Psoas muscle (tissue), 7 donors: ENCODE measurements at regions not wholly inside any gene's neighbourhood (a gene's known extent, or its start where the extent isn't known, plus 50 kb on each side); places are given as distances from the start of the nearest gene placed in this dataset.
"Not testable (repeated sequence)": the region's sequence is repeated elsewhere in the genome, so short reads cannot be mapped to it uniquely, and the experiment has no call there.

ENCODE experiments used
- ATAC-seq, 4 donors: fragments of 200-7000 bp; cut with Tn5 transposase; one replicate each; pipeline ENCODE4 v1.9.1; 2020; ENCODE audit warnings: moderate library complexity in 3 of 4, mild to moderate bottlenecking in 2 of 4
- DNase-seq, 2 donors: peaks; one replicate each; pipeline ENCODE4 v3.0.0-alpha.2; 2020
- H3K27ac ChIP-seq: fragments of 200-600 bp; one replicate; pipeline ENCODE4 v1.8.0; 2022
- H3K27me3 ChIP-seq, 3 donors: fragments of 200-600 bp in 1 of 3; one replicate each; pipeline versions ENCODE4 v1.6.1 to v1.8.0; 2013 to 2022; ENCODE audit warnings: low read length in 2 of 3, mild to moderate bottlenecking in 2 of 3, moderate library complexity in 1 of 3; ENCODE audit not compliant: insufficient read depth in 3 of 3
- H3K36me3 ChIP-seq, 2 donors: fragments of 200-600 bp in 1 of 2; one replicate each; pipeline versions ENCODE4 v1.6.1 to v1.8.0; 2013 to 2022; ENCODE audit warnings: low read depth in 1 of 2, mild to moderate bottlenecking in 1 of 2, moderate library complexity in 1 of 2; ENCODE audit not compliant: insufficient read depth in 1 of 2
- H3K4me1 ChIP-seq: fragments of 200-600 bp; one replicate; pipeline ENCODE4 v1.8.0; 2022
- H3K4me3 ChIP-seq: fragments of 200-600 bp; one replicate; pipeline ENCODE4 v1.8.0; 2022; ENCODE audit warnings: mild to moderate bottlenecking
- H3K9me3 ChIP-seq: fragments of 200-600 bp; one replicate; pipeline ENCODE4 v1.8.0; 2022
- CTCF ChIP-seq: fragments of 200-600 bp; IDR thresholded peaks from one replicate; pipeline ENCODE4 v1.8.0; 2022; ENCODE audit warnings: antibody characterized with exemption
- WGBS, 3 donors: extraction: QIAGEN DNeasy Blood & Tissue Kit; methylation state at CpG; one replicate each; pipeline versions ENCODE4 v1.1.6 to v1.1.7; 2013; 5-methylcytosine and 5-hydroxymethylcytosine counted together
- intact Hi-C, 2 donors: fragments of 100-400 bp; cut with DNase I; formaldehyde crosslinking; loops; one replicate each; pipeline versions ENCODE4 v1.11.0 to v1.14.2; 2022
- donor health status: healthy with polysubstance abuse.
- donor health status: DM: no; HTN: no; CAD: no; lungs with moderate emphysema.
- donor health status: Bipolar disorder and iron deficiency.
- donor health status: healthy.
- donor health status: DM: yes; HTN: yes; CAD: no.
- donor health status: DM: no; HTN: no; CAD: no.
- donor health status: DM: yes; HTN: yes; CAD: no.

GRCh38 chr5:1648806-1649205, 125.0 kb upstream of the LPCAT1 start:
- no peaks in the 10 kb centered on the region for H3K4me1 ChIP-seq
- WGBS, 3 donors = 59 to 63% (median 60%) methylated on average over 4 of the region's 4 CpGs
- ATAC-seq (no peak), DNase-seq (no peak)
- peaks cover 4 to 48% (median 14%) of the 10 kb centered on the region in 3 donors for H3K27me3 ChIP-seq
- no peaks in the 10 kb centered on the region for H3K36me3 ChIP-seq
- no peaks in the 10 kb centered on the region for H3K9me3 ChIP-seq
- no peak for TF ChIP-seq CTCF
- H3K4me3 ChIP-seq = no peak overlapping the region
- H3K27ac ChIP-seq = no peak overlapping the region
- intact Hi-C loops = loop anchor here (10.0 kb wide), 2 partner anchors 264 to 484 kb away; no protein-coding TSS in a partner anchor

GRCh38 chr5:1647580-1647979, 123.8 kb upstream of the LPCAT1 start:
- no peaks in the 10 kb centered on the region for H3K9me3 ChIP-seq
- DNase-seq = peak in 1 of 2 donors; percentile 4
- H3K4me1 ChIP-seq = no peaks in the 10 kb centered on the region
- no peaks in the 10 kb centered on the region for H3K36me3 ChIP-seq
- H3K4me3 ChIP-seq = no peak overlapping the region
- 72 to 80% (median 76%) methylated on average over 9 of the region's 9 CpGs for WGBS, 3 donors
- H3K27ac ChIP-seq = no peak overlapping the region
- no peak for TF ChIP-seq CTCF
- peaks cover 4 to 52% (median 11%) of the 10 kb centered on the region in 3 donors for H3K27me3 ChIP-seq
- ATAC-seq = no peak
- intact Hi-C loops = loop anchor here (10.0 kb wide), 2 partner anchors 263 to 483 kb away; no protein-coding TSS in a partner anchor

- H3K9me3 ChIP-seq = no peaks in the 10 kb centered on the region
- DNase-seq = peak; percentile 82 to 90
- peaks cover 4 to 39% (median 8%) of the 10 kb centered on the region in 3 donors for H3K27me3 ChIP-seq
- no peak overlapping the region for H3K27ac ChIP-seq
- WGBS, 3 donors = 2 to 4% (median 3%) methylated on average over 47 to 50 of the region's 52 CpGs
- H3K36me3 ChIP-seq = no peaks in the 10 kb centered on the region
- peak; percentile 83 for TF ChIP-seq CTCF
- ATAC-seq = peak; percentile 91 to 98 (median 94)
- intact Hi-C loops = loop anchor here (5.0 to 10.0 kb wide), 3 partner anchors 260 to 480 kb away; no protein-coding TSS in a partner anchor
- H3K4me3 ChIP-seq = peak overlapping the region; percentile 24
- no peaks in the 10 kb centered on the region for H3K4me1 ChIP-seq
Observed at GRCh38 chr5:1644810-1645571, 121.2 kb upstream of the LPCAT1 start.

- H3K27me3 ChIP-seq = peaks cover 4 to 36% (median 8%) of the 10 kb centered on the region in 3 donors
- intact Hi-C loops = loop anchor here (5.0 to 10.0 kb wide), 3 partner anchors 260 to 480 kb away; no protein-coding TSS in a partner anchor
- H3K4me3 ChIP-seq, H3K36me3 ChIP-seq, H3K9me3 ChIP-seq, H3K4me1 ChIP-seq, H3K27ac ChIP-seq, ATAC-seq: not testable (repeated sequence)
- WGBS, 3 donors = 6 to 14% (median 10%) methylated on average over 16 of the region's 22 CpGs
- DNase-seq = peak in 1 of 2 donors; percentile 18
Observed at GRCh38 chr5:1644393-1644809, 120.6 kb upstream of the LPCAT1 start.

GRCh38 chr5:1643651-1644392, 120.1 kb upstream of the LPCAT1 start:
- H3K36me3 ChIP-seq = no peaks in the 10 kb centered on the region
- intact Hi-C loops = loop anchor here (5.0 to 10.0 kb wide), 3 partner anchors 259 to 479 kb away; no protein-coding TSS in a partner anchor
- no peaks in the 10 kb centered on the region for H3K9me3 ChIP-seq
- TF ChIP-seq CTCF = no peak
- ATAC-seq (no peak), DNase-seq (peak in 1 of 2 donors; percentile 35)
- H3K4me3 ChIP-seq = no peak overlapping the region
- H3K4me1 ChIP-seq = no peaks in the 10 kb centered on the region
- no peak overlapping the region for H3K27ac ChIP-seq
- 22 to 26% (median 23%) methylated on average over 14 of the region's 14 CpGs for WGBS, 3 donors
- peaks cover 4 to 34% (median 8%) of the 10 kb centered on the region in 3 donors for H3K27me3 ChIP-seq
